NCI-H2081 treated with DMSO at 0.1 percent for 48 hours (cell line): ENCODE measurements at regions not wholly inside any gene's neighbourhood (a gene's known extent, or its start where the extent isn't known, plus 50 kb on each side); places are given as distances from the start of the nearest gene placed in this dataset.
A peak's percentile ranks its signal among the peaks of the same experiment; 100 is the strongest.

Source experiments
- DNase-seq: peaks from one replicate; lab custom pipeline; 2025; lab: John Stamatoyannopoulos, UW

DNA sequence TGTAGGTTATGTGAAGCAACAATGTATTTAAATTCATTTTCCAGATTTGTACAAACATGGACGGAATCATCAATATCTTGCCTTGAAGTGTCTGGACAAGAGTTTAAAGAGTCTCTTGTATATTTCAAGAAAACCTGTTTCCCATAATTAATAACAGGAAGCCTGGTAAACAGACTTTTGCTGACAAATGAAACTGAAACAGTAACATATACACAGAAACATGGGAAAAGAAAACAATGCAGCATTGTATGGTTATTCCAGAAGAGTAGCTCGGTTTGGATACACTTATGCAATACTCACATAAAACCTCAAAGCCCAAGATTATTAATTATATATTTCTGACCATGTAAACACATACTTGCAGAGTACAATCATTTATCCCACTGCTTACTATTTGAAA is 265.5 kb downstream of the PTPRC start:
- no peak for DNase-seq

GRCh38 chr1:198906739-198907422 is 268.0 kb downstream of the PTPRC start:
- no peak for DNase-seq

- DNase-seq = no peak
Observed at GRCh38 chr1:198907423-198907746, 268.5 kb downstream of the PTPRC start.

GRCh38 chr1:198908995-198909394 is 270.2 kb downstream of the PTPRC start:
- DNase-seq = no peak

- no peak for DNase-seq
Observed at GRCh38 chr1:198909973-198910372, 271.1 kb downstream of the PTPRC start.

DNA sequence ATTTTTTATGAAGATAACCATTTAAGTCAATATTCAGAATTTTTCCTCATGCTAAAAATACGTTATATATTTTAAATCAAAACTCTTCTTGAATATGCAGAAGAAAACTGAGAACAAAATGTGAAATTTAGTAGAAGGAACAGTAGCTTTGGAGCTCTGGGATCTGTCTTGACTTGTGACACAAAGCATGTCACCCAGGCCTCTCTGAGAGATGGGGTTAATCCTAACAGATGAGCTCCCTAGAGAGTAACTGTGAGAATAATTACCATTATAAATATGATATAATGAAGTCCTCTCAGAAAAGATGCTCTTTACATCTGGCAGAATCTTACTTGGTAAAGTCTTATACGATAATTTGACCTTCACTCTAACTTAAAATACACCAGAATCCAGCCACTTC is 272.0 kb downstream of the PTPRC start:
- no peak for DNase-seq

GRCh38 chr1:198912046-198912445 is 273.2 kb downstream of the PTPRC start:
- DNase-seq = no peak

- DNase-seq = no peak
Observed at GRCh38 chr1:198913667-198914066, 274.8 kb downstream of the PTPRC start.

GRCh38 chr1:198915327-198916231 is 276.7 kb downstream of the PTPRC start:
- DNase-seq = no peak

GRCh38 chr1:198917226-198917625 is 278.4 kb downstream of the PTPRC start:
- DNase-seq = no peak

GRCh38 chr1:198918920-198919319 is 280.1 kb downstream of the PTPRC start:
- no peak for DNase-seq

DNA sequence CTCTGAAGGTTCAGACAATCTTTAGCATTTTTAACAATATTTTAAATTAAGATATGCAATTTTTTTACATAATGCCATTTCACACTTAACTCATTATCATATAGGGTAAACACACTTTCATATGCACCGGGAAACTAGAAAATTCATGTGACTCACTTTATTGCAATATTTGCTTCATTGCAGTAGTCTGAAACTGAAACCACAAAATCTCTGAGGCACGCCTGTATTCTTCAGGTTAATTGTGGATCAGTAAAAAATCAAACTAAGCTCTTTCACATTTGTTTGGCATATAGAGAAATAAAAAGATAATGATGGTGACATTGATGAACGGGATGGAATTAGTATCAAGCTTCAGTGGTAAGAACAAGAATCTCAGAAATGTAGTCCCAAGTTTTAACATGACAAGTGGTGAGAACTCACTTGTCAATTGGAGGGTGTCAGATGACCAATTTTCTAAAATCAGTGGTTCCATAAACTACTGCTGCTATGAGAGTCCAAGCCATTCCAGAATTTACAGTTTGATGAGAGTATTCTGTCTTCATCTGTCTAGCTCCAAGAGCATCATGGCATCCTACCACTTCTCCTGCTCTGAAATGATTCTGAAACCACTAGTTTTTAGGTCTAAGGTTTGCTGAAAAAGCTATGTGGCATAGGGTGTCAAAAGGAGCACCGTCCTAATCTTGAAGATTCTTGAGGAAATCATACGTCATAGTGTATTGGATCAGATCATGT is 281.0 kb downstream of the PTPRC start:
- no peak for DNase-seq

DNA sequence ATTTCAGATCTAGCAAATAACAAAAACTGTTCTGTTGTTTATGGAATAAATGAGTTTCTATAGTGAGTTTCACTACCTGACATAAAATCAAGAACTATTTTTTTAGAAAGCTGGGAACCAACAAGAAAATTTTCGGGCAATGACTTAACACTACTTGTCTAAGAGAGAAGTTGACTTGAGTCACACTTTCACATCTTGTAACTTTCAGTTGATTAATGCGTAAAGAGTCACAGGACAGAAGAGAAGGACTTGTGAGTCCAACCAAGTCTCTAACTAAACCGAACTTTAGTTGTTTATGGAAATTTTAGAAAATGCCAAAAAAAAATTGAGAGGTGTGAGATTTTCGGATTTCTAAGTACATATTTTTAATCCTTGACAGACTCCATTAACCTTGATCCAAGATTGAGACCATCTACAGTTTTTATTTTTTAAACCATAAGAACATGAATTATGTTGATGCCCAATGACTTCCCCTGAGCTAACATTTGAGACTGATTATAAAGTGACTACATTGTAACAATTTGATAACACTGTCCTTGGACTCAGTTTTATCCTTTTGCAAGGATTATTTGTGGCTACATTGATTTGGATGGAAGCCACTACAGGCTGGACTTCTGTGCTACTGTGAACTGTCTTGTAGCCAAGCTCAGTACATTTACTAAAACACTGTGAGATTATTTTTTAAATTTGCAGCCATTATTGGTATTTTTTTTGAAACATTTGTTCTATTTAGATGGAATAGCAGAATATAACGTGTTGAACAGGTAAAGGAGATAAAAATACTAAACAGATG is 284.0 kb downstream of the PTPRC start:
- DNase-seq = no peak

DNA sequence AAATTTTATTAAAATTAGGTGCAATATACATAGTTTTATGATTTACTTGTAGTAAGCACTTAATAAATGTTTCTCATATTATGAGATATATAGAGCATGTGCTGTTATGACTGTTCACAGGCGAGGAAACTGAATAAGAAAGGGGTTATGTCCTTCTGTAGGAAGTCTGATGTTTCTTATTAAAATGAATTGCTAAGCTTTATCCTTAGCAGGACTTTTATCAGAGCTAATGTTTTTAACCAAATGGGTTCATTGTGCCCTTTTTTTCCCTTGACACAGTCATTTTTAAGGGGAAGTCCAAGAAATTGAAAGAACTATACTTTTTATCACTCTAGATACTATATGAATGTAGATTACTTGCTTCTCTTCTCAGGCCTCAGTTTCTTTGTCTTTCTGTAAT is 285.2 kb downstream of the PTPRC start:
- DNase-seq = no peak

DNA sequence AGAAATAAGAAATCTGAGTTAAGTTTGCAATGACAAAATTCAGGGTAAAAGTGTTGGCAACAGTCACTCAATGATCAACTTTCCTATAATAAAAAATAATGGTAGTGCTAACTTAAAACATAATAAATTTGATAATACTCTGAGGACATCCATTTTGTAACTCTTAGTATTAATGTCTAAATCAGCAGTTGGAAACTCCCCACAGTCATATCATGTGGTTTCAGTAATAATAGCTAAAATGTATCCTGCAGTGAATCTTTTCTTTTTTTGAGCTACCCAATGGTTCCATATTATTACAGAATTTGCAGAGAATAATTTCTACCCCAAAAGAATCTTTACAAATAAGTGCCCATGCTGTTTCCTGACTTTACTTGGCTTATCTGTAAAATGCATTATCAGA is 286.7 kb downstream of the PTPRC start:
- no peak for DNase-seq

- no peak for DNase-seq
Observed at GRCh38 chr1:198927129-198927528, 288.3 kb downstream of the PTPRC start.

DNA sequence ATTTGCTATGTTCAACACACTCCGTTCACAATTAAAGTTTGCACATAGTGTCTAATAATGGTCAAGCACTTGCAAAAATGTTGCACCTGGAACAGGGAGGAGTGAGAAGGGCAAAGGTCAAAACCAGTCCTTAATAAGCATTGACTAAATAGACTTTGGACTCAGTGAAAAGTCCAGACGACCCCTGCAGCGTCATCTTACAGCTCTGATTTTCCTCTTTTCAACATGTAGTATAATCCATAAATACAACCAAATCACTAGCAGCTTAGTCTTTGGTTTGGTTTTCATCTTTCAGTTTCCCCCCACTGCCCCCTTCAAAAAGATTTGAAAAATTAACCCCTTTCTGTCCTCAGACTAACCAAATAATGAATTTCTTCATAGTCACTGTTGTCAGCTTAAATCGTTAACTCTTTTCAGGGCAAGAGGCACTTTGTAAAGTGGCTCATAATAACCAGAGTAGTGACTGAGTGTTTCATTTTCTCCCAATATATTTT is 290.3 kb downstream of the PTPRC start:
- no peak for DNase-seq

DNA sequence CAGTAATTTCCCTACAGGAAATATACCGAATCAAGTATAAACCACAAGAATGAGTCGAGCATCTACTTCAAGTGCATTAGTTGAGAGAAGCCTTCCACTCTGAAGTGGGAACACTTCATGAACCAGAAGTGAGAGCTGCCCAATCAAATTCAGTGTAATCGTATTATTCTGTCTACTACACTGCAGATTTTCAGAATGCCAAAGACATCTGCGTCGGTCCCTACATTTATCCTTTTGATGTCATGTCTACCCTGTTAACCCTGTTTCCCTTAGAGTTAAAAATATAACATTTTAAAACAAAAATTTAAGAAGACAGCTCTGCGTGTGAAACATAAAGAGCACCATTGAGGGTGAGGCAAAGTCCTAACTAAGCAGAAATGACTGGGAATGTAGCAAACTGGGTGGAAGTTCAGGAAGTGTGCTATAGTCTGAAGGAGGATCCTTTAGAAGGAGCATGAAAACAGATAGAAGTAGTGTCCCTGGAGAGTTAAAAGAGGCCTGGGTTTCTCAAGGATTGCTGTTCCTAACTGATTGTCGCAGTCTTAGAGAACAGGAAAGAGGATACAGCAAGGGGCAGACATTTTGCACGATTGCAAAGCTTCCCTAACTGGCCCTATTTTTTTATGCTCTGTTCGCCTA is 291.2 kb downstream of the PTPRC start:
- no peak for DNase-seq

DNA sequence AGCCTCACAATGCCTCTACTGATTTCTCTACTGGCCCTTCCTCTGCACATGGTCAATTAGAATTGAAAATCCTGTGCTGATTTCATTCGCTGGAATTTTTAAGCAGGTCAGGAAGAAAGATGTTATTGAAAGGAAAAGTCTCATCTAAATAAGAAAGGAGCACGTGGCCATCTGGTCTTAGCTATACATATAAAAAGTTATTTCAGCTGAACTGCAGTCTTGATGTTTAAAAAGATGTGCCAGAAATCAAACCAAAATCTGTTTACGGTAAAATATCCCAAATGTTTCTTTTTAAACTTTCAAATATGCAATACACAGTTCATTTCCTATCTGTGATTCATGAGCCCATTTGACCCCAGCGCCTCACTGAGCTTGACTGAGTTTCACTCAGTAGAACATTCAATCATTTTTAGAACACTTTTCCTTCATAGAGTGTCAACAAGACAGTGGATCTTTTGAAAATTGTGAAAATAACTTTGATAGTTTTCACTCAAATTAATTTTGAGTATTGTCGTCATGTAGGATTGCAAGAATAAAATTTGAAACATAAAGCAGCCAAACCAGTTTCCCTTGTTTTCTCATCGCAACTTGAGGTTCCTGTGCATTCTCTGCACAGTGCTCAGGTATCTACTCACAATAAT is 293.6 kb downstream of the PTPRC start:
- DNase-seq = peak; percentile 69

DNA sequence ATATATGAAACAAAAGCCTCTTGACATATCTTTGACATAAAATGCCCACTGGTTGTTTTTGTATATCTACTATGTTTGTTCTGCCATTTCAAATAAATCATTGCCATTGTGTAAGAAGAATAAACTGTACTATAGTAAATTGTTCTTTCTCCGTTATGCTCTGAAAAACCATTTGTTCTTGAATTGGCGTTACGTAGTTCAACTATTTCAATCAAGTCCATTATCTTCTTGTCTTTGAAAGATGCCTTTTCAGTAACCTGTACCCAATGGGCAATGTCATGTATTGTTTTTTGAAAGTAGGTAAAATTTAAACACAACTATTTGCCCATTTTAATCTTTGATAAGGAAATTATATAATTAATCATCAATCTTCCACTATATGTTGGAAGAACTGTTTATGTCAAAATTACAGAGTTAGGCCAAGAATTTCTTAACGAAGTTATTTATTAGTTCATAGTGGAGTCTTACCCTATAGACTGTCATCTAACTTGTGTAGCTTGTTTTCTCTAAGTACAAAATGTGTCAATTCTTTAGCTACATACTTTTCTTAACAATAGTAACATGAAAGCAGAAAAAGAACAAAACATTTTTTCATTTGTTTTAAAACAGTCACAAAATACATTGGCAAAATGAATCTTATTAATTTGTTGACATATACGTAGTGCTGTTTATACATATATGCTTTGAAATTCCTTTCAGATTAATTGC is 294.8 kb downstream of the PTPRC start:
- no peak for DNase-seq
